T-helper 9 cell (primary cell): ENCODE measurements at regions not wholly inside any gene's neighbourhood (a gene's known extent, or its start where the extent isn't known, plus 50 kb on each side); places are given as distances from the start of the nearest gene placed in this dataset.
"Not testable (repeated sequence)": the region's sequence is repeated elsewhere in the genome, so short reads cannot be mapped to it uniquely, and the experiment has no call there.

ENCODE experiments used
- DNase-seq: peaks from one replicate; pipeline ENCODE4 v3.0.0-alpha.2; 2020

DNA sequence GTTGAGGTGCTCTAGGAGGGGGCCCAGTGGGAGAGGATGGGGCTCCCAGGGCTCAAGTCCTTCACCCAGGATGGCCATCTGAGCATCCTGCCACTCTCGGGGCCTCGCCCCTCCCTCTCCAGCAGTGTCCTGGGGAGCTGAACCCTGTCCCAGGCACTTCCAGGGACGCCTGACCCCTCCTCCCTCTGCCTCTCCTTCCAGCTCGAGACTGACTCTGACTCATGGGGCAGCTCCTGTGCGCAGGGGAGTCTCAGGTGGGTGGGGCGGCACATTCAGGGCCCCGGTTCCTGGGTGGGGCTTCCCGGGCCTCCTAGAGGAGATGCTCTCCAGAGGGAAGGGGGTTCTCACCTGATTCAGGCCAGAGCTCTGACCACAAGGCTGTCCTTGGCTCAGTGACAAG is 77.1 kb upstream of the IGLL5 start:
- no peak for DNase-seq

DNA sequence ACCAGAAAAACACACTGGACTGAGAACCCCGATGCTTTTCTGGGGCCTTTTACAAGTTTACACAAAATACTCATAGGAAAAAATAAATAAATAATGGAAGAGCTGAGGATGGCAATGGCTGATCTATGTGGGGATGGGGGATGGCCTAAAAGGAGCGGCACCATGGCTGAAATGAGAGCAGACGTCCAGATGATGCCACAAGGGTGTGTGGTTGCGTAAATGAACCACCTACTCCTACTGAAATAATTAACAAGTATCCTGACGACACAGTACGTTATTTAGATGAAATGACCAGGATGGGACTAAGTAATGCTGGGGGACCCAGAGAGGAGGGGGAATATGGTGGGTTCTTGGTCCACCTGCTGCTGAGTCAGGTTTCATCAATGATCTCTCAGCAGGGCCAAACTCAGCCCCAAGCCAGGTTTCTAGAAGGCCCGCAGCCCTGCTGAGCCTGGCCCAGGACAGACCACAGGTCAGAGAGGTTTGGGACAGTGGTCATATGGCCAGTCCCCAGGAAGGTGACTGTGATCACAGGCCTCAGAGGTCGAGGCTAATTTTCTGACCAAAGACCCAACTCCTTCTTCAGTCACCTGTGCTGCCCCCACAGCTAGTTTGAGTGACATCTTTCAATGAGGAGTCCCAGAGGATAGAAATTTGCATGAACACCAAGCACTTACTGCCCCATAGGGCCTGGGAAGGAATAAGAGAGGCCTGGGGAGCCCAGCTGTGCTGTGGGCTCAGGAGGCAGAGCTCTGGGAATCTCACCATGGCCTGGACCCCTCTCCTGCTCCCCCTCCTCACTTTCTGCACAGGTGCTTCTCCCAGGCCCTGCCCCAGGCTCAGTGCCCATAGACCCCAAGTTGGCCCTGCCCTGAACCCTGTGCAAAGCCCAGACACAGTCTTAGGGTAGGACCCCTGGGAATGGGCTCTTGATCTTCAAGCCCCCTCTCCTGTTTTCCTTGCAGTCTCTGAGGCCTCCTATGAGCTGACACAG is 76.3 kb upstream of the IGLL5 start:
- DNase-seq, result no peak

DNA sequence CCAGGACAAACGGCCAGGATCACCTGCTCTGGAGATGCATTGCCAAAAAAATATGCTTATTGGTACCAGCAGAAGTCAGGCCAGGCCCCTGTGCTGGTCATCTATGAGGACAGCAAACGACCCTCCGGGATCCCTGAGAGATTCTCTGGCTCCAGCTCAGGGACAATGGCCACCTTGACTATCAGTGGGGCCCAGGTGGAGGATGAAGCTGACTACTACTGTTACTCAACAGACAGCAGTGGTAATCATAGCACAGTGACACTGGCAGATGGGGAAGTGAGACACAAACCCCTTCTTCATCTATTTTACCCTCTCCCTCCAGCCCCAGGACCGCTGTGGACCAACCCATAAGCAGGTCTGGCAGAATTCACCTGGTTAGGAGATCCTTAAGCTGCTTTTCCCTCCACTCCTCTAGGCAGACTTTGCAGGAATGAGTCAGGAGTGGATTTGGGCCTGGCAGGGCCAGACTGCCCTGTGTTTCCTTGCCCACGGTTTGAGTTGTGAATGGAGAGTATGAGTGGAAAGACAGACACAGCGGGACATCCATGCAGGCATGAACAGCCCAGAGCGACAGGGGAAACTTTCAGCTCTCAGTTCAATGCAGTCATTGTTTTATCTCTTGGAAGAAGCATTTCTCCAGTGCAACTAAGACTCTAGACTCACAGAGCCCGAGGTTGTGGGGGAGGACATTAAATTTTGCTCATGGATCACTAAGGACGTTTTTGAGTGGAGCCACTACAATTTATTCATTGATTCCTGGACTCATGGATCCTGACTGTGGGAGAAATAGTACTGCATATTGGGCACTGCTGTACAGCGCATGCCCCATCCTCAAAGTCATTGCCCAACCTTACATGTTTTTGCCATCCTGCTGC is 75.3 kb upstream of the IGLL5 start:
- no peak for DNase-seq

DNA sequence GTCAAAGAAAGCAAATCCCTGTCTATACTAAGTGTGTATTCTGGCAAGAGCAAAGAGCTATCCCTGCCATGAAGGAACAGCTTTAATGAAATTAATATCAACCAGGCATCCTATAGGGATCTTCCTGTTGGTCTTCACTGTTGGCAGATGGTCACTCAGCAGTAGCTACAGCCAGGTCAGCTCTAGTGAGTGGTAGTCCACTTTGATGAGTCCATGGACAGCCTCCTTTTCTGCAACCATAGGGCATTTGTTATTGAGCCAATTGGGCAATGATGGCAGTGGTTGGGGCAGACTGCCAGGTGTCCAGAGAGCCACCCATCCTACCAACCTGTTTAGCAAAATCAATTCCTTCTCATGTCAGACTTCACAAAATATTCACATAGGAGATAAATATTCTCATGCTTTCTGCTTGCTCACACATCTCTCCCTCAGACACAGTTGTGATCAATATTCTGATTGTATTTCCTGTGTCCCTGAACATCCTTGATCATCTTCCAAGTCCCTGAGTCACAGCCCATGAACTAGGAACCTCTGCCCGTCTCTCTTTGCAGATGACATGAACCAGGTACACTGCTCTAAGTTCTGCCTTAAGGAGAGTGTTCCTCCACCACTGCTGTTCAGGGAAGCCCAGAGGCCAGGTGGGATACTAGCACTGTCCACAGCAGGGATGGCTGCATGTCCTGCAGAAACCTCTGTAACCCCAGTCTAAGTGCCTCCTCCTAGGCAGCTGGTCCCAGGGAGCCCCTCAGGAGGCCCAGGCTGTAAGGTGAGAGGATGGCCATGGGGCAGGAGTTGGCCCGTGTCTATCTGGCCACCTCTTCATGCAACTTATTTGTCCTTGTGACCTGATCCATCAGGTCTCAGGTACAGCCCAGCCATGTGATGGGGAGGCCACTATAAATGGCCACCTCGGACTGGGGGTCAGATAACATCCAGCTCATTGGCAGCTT is 74.2 kb upstream of the IGLL5 start:
- no peak for DNase-seq

DNA sequence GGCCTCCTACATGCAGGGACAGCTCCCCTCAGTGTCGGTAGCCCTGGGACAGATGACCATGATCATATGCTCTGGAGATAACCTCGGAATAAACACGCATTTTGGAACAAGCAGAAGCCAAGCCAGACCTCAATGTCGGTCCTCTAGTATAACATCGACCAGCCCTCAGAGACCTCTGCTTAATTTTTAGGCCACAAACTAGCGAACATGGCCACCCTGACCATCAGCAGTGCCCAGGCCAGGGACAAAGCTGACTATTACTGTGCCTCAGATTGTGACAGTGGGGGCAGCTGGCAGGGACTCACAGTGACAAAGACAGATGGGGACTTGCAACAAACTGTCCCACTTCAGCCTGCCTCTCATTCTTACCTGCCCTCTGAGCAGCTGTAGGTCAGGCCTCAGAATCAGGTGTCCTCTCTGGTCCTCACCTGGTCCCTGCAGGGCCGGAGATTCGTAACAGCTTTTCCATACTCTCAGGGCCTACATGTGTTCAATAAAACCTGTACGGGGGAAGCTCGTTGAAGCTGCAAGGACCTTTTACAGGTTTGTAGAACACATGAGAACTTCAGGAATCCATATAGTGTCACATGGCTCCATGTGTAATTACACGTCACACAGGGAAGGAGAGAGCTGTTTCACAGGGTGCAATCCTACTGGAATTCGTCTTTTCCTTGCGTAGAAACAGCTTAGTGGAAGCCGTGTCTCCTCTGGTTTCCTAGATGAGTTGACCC is 72.8 kb upstream of the IGLL5 start:
- no peak for DNase-seq

DNA sequence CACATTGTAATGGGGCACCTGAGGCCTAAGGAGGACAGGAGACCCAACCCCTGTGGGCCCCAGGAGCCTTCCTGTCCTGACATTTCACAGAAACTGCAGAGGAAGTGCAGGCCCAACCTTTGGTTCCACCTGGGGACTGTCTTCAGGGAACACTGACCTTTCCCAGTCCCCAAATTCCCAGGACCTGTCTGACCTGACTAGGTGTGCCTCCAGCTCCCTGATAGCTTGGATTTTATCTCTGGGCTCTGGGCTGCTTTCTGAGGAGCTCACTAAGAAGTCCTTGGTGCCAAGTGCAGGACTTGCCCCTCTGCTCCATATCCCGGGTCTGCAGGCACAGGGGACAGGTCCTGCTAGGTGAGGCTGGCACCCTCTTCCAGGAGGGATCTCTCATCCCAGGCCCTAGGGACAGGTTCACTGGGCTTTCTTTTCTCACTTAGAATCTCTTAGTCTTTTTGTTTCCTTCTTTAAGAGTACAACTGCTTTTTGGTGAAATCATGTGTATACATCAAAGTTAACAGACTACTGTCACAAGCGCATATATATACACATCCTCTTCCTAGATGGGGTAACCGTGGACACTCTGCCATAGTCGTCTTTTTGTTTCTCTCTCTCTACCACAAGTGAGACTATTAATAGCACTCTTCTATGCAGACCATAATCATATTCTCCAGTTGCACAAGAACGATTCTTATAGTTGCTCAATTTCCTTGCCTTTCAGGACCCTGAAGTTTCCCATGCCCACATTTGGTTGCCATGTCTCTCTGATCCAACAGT is 72.0 kb upstream of the IGLL5 start:
- no peak for DNase-seq

DNA sequence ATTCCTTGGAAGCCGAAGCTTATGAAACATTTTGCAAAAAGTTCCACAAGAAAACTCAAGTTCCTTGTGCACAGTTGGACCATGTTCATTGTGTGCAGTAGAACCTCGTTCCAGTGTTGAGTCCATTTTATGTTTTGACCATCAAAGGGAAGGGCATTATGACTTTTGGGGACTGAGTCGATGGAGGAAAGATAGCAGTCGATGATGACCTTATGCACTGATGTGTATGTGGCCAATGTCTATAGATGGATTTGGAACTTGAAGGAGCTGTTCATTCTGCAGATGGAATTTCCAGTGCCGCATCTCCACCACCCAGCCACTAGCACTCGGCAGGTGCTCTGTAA is 71.5 kb upstream of the IGLL5 start:
- DNase-seq, result no peak

DNA sequence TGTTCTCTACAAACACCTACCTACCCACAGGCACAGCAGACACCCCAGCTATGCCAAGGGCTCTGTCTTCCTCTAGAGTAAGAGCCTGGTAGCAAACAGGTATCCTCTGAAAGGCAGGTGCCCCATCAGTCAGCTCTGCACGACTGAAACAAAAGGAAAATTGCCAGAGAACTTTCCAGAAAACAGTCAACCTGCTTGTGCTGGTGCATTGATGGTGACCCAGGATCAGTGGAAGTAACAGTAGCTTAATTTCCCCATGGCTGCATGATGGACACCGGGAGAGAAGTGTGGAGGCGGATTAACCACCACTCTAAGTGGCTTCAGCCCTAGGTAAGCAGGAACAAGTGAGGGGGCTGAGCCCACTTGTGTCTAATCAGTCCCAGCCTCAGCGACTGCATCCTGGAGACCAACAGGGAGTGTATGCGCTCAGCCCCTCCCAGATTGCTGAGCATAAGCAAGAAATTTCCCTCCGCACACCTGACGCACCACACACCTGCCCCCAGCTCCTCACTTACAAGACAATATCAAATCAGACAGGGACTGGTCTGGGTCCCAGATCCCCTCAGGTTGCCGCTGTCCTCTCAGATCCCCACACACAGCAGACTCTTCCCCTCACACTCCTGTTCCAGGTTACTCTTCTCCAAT is 70.7 kb upstream of the IGLL5 start:
- DNase-seq, result no peak

DNA sequence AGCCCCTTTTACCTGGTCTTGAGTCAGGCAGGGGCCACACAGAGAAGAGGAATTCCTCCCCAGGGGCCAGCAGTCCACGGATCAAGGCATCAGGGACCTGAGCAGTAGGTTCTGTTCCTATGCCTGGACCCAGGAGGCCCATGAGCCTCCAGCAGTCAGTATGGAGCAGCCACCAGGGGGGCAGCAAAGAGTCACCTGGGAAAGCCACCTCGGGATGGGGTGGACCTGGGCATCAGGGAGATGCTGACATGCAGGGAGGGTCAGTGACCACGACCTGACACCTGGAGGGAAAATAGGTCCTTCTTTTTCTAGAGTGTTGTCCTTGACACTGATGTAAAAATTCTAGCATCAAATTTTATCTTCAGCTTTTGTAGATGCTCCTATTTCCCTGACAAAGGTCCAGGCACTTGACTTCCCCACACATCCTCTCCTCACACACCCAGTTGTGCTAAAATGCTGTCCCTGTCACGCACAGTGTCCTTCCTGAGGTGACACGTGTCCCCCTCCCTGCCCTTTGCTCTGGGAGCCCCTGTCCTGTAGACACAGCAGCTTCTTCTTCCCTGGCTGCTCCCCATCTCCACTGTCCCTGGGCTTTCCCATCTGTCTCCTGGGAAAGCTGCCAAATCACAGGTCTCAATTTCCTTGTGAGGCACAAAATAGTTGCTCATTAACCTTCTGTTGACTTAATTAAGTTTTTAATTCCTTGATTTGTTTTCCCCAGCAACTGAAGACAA is 70.0 kb upstream of the IGLL5 start:
- DNase-seq, result no peak

DNA sequence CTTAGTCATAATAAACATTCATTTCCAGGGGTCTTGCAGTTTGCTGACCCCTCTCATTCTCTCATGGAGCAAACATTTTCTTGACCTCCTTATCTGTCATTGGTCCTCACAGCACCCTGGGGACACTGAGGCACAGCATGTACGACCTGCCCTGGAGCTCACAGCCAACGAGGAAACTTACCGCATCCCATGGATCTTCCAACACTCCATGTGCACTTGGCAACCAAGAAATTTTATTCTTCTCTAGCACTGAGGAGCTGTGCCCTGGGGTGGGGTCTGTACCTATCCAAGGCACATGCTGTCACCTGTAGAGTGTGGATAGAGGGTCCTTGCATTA is 69.4 kb upstream of the IGLL5 start:
- DNase-seq, result no peak

DNA sequence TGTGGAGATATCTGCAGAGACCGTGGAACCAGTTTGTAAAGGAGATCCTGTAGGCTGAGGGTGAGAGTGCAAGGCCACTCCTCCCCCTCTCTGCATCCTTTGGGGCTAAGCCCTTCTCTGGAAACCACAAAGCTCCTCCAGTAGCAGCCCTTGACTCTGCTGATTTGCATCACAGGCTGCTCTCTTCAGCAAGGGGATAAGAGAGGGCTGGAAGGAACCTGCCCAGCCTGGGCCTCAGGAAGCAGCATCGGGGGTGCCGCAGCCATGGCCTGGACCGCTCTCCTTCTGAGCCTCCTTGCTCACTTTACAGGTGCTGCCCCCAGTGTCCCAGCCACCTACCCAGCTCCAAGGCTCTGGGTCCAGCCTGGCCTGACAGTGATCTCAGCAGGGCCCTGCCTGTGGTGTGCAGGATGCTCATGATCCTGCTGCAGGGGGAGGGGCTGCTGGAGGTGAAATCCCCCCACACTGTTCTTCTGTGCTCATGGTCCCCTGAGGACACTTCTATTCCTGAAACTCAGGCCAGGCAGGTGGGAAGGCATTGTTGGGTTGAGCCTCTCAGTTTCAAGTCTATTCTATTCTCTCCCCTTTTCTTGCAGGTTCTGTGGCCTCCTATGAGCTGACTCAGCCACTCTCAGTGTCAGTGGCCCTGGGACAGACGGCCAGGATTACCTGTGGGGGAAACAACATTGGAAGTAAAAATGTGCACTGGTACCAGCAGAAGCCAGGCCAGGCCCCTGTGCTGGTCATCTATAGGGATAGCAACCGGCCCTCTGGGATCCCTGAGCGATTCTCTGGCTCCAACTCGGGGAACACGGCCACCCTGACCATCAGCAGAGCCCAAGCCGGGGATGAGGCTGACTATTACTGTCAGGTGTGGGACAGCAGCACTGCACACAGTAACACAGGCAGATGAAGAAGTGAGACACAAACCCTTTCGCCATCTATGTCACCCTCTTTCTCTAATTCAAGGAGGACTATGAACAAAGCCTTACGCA is 68.5 kb upstream of the IGLL5 start:
- DNase-seq, result no peak

DNA sequence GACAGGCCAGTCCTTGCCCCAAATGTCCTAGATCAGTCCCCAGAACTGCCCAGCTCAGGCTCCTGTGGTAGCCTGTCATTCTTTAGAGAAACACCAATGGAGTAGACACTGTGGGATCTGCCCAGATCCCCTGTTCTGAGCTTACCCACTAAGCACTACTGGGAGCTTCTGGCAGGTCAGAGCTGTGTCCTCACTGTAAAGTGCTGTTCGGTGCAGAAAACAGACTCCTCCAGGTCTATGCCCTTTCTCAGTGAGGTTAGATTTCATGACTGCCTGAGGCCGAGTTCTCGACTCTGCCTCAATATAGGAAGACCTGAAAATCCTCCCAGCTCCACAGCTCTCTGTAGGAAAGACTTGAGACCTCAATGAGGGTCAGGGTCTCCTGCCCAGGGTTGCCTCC is 67.5 kb upstream of the IGLL5 start:
- DNase-seq, result no peak

DNA sequence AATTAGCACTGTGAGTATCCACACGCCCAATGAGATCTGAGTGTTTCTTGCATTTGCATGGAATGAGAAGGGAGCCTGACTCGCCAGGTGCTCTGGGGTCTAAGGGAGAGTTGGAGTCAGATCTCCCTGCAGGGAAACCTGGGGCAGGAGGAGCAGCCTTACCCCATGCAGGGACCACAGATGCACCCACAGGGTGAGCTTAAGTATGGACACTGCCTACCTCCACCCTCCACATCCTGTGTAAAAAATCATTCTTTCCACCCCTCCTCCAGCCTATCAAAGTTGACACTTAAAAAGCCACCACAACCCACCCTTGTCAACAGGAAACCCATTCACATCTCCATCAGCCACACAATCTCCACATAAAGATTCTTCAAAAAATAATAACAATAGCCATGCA is 67.0 kb upstream of the IGLL5 start:
- DNase-seq, result no peak

DNA sequence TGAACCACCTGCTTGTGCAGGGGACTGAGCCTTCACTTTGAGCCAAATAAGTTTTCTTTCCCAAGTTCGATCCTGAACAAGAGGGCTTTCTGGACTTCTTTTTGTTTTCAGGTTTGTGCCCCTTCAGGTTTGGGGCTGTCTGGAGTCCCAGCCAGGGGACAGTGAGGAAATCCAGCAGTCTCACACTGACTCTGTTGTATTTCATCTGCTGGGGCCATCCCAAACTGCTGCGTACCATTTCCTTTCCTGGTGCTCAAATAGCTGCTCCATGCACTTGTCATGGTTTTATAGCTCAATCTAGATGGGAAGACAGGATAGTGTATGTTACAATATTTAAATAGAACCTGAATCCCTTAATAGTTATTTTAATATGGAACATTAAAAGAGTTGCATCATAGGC is 66.3 kb upstream of the IGLL5 start:
- DNase-seq, result no peak

DNA sequence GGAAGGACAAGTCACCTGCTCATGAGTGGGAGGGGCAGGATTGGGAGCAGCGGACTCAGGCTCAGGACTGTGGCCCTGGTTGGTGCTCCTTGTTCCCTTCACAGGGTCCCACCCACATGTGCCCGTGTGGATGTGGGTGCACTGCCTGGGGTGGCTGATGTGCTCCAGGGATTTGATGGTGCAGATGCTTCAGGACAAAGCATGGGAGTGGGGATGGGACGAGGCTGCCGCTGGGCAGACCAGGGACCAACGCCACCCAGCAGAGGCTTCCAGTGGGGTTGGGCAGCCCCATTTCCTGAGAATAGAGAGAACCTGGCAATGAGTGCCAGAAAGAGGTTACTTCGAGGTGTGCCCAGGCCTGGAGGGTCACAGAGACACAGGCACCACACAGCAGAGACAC is 65.5 kb upstream of the IGLL5 start:
- no peak for DNase-seq

DNA sequence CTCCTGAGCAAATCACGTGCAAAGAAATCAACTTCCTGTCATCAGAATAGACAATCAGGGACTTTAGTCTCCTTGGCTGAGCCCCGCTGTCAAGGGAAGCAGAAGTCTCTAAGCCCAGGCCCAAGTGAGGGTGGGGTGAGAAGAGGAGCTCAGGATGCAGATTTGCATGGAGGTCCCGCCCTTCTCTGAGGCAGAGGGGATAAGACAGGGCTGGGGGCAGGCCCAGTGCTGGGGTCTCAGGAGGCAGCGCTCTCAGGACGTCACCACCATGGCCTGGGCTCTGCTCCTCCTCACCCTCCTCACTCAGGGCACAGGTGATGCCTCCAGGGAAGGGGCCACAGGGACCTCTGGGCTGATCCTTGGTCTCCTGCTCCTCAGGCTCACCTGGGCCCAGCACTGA is 65.1 kb upstream of the IGLL5 start:
- DNase-seq, result not testable (repeated sequence)

DNA sequence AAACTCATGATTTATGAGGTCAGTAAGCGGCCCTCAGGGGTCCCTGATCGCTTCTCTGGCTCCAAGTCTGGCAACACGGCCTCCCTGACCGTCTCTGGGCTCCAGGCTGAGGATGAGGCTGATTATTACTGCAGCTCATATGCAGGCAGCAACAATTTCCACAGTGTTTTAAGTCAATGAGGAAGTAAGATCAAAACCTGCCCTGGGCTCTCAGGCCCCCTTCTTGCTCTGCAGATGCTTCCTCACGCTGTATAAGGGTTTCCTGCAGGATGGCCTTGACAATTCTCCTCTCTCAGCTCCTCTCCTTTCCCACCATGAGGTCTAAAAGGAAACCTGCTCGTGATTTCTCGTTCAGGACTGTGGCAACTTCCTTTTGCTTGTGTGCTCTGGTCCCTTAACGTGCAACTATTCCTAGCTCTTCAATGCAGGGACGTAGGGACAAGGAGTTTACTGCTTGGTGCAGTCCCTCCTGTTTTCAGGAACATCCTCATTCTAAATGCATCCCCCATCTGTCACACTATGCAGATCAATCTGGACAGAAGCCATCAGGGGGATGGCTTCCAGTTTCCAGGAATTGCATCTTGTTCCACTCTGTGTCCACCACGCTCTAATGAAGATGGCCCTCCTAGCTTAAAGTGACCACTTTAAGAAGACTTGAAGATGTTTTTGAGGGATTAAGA is 64.3 kb upstream of the IGLL5 start:
- DNase-seq, result no peak
